ENCODE measurements at regions not wholly inside any gene's neighbourhood (a gene's known extent, or its start where the extent isn't known, plus 50 kb on each side); places are given as distances from the start of the nearest gene placed in this dataset.

DNA sequence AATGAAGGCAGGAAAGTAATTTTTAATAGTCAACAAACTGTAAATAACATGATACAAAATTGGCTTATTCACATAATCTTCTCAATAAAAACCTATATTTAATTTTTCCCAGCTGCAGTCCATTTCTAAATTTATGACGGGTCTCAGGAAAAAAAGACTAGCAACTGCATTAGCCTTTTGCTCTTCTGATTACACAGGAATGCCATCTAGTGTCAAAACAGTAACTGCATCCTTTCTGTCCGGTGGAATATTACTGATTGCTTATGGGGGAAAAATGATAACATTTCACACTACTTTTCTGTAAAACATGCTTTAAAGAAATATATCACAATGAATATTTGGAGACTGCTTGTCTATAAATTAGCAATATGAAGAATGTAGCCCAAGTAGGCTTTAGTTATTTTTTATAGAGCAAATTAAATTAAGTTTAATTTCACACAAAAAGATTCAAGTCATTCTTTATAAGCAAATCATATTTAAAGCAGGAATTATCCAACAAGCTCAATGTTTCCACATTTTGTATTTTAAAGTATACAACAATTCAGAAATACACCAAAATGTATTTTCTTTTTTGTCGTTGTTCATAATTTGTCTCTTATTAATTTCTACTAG, 534.7 kb downstream of the CDH10 start:
- Mint-ChIP-seq H3K9me3 (no peaks in the 10 kb centered on the region), H3K4me1 (no peaks in the 10 kb centered on the region), H3K27me3 (ENCODE audit: low read depth) (no peaks in the 10 kb centered on the region), H3K4me3 (no peak overlapping the region), H3K36me3 (ENCODE audit: low read depth) (no peaks in the 10 kb centered on the region), H3K27ac (ENCODE audit: unreplicated experiment) (no peak overlapping the region)
- DNase-seq (ENCODE audit: low read depth, low spot score) = no peak
- TF ChIP-seq, protein P1, sequence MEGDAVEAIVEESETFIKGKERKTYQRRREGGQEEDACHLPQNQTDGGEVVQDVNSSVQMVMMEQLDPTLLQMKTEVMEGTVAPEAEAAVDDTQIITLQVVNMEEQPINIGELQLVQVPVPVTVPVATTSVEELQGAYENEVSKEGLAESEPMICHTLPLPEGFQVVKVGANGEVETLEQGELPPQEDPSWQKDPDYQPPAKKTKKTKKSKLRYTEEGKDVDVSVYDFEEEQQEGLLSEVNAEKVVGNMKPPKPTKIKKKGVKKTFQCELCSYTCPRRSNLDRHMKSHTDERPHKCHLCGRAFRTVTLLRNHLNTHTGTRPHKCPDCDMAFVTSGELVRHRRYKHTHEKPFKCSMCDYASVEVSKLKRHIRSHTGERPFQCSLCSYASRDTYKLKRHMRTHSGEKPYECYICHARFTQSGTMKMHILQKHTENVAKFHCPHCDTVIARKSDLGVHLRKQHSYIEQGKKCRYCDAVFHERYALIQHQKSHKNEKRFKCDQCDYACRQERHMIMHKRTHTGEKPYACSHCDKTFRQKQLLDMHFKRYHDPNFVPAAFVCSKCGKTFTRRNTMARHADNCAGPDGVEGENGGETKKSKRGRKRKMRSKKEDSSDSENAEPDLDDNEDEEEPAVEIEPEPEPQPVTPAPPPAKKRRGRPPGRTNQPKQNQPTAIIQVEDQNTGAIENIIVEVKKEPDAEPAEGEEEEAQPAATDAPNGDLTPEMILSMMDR (conservative IDR thresholded peaks at IDR 0.05) = peak; percentile 69

DNA sequence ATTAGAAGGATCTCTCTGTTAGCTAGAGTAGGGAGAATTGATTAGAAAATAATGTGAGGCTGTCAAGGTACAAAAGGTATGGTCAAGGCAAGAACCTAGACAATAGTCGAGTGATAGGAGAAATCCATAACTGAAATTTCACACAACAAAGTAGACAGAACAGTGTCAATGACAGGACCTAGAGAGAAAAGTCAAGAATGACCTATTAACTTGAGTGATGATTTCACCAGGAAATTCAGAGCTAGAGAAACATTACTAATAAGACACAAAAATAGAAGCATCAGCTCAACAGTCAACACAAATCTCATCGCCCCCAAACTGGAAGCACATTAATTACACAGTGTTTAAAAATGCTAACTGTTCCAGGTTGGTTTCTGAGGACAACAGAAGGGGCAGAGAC, 532.4 kb downstream of the CDH10 start:
- Mint-ChIP-seq H3K36me3 (ENCODE audit: low read depth) (no peaks in the 10 kb centered on the region), H3K27me3 (ENCODE audit: low read depth) (no peaks in the 10 kb centered on the region), H3K9me3 (peaks cover 9% of the 10 kb centered on the region), H3K27ac (ENCODE audit: unreplicated experiment) (no peak overlapping the region), H3K4me3 (no peak overlapping the region), H3K4me1 (no peaks in the 10 kb centered on the region)
- DNase-seq (ENCODE audit: low read depth, low spot score) = no peak
- TF ChIP-seq, protein P1 (conservative IDR thresholded peaks at IDR 0.05) = no peak

DNA sequence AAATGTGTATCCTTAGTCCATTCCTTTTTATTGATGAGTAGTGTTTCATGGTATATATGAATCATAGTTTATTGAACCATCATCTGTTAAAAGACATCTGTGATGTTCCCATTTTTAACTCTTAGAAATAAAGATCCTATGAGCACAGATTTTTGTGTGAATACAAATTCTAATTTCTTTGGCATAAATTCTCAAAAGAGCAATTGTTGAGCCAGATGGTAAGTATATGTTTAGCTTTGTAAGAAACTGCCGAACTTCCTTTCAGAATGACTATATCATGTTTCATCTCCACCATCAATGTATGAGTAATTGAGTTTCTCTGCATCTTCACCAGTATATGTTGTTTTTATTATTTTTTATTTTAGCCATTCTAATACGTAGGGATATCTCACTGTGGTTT, 526.4 kb downstream of the CDH10 start:
- DNase-seq (ENCODE audit: low read depth, low spot score) = no peak
- TF ChIP-seq, protein P1 (conservative IDR thresholded peaks at IDR 0.05) = no peak
- no peaks in the 10 kb centered on the region for H3K4me1 Mint-ChIP-seq
- H3K27ac Mint-ChIP-seq (ENCODE audit: unreplicated experiment) = no peak overlapping the region
- no peaks in the 10 kb centered on the region for H3K36me3 Mint-ChIP-seq (ENCODE audit: low read depth)
- H3K4me3 Mint-ChIP-seq = no peak overlapping the region
- peaks cover 24% of the 10 kb centered on the region for H3K9me3 Mint-ChIP-seq
- H3K27me3 Mint-ChIP-seq (ENCODE audit: low read depth) = no peaks in the 10 kb centered on the region

DNA sequence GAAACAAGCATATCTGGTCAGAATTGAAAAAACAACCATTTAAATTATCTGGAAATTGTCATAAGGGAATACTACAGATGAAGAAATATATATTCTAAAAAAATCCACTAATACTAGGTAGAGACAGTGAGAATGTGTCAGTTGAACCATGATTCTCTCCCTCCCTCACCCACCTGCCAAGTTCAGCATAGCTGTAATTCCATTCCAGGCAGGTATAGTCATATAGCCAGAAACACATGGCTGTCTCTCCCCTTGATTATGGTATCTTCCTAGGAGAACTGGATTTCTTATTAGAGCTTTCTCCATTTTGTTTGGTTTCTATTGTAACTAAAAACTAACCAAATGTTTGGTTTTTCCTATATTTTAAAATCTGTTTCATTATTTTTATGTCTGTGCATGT, 509.2 kb downstream of the CDH10 start:
- Mint-ChIP-seq H3K9me3 (no peaks in the 10 kb centered on the region), H3K27ac (ENCODE audit: unreplicated experiment) (no peak overlapping the region), H3K36me3 (ENCODE audit: low read depth) (no peaks in the 10 kb centered on the region), H3K27me3 (ENCODE audit: low read depth) (no peaks in the 10 kb centered on the region), H3K4me3 (no peak overlapping the region), H3K4me1 (no peaks in the 10 kb centered on the region)
- TF ChIP-seq, protein P1 (conservative IDR thresholded peaks at IDR 0.05) = no peak
- DNase-seq (ENCODE audit: low read depth, low spot score) = no peak

DNA sequence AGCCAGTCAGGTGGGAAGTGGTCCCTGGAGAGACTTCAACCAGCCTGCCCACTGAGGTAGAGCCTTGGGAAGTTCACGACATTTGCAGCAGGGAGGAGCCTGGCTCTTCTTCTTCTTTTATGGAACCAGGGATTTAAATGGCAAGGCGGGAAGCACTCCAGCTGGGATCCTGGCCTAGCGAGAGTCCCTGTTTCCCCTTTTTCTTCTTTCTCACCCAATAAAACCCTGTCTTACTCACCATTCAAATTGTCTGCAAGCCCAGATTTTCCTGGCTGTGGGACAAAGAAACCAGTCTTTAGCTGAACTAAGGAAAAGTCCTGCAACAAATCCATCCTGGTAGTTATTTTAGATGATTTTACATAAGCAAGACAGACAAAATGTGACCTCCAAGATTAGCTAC, 503.7 kb downstream of the CDH10 start:
- no peak for DNase-seq (ENCODE audit: low read depth, low spot score)
- Mint-ChIP-seq H3K4me1 (no peaks in the 10 kb centered on the region), H3K27me3 (ENCODE audit: low read depth) (no peaks in the 10 kb centered on the region)

More for the DNA sequence above, 503.7 kb downstream of the CDH10 start:
- H3K4me3 Mint-ChIP-seq = no peak overlapping the region
- no peaks in the 10 kb centered on the region for H3K36me3 Mint-ChIP-seq (ENCODE audit: low read depth)
- TF ChIP-seq, protein P1 (conservative IDR thresholded peaks at IDR 0.05) = no peak
- H3K27ac Mint-ChIP-seq (ENCODE audit: unreplicated experiment) = no peak overlapping the region
- H3K9me3 Mint-ChIP-seq = peaks cover 3% of the 10 kb centered on the region

All from neural crest cell (in vitro differentiated cells).